ENCODE measurements at regions not wholly inside any gene's neighbourhood (a gene's known extent, or its start where the extent isn't known, plus 50 kb on each side); places are given as distances from the start of the nearest gene placed in this dataset.

DNA sequence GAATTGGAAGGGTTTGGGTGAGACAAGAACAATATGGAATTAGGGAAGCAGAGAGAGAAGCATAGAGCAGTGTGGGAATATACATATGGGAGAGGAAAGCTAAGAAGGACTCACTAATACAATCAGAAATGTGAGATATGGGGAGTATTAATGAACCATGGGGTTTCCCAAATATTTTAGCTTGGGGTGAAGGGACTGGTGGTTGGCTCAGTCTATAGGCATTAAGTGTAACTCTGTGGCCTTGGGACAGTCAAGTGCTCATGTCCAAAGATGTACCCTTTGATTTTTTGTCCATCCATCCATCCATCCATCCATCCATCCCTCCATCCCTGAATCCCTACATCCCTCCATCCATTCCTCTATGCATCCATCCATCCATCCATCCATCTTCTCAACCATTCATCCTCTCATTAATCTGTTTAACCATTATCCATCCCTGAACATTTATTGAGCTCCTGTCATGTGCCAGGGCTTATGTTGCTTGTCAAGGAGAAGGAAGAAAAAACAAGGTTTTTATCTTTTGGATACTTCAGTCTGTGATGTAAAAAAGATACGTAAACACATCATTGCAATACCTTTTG, 263.4 kb upstream of the CHD6 start:
- no peak for DNase-seq (ENCODE audit: low read depth)

DNA sequence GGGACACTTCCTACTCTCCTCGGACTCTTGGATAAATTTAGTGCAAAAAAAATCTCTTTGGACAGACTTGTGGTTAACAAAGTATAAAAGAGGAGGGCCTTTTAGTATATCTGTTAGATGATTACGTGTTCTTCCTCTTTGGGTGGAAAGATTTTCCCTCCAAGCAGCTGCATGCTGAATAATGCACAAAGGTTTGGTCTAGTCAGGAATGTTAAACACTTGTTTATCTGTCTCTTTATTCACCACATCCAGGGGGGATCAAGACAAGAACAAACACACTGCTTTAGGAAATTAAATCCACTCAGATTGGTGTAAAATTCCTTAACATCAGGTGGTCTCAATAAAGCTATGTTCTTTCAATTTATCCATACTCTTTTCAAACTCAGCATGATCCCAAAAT, 260.9 kb upstream of the CHD6 start:
- DNase-seq (ENCODE audit: low read depth), result no peak

DNA sequence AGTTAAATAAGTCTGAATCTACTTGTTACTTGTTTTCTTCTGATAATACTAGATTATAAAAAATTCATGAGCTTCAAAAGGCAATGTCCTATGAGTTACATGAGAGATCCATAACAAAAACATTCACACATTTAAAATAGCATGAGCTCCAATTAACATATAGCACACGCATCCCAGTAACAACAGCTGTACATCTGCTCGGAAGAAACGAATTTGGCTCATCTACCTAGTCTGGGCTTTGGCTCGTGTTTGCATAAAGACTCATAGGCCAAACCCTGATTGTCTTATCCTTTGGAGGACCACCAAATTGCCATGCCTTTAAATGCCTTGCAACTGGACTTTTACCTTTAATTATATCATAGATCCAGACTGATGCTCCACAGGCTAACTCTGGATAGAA, 259.7 kb upstream of the CHD6 start:
- DNase-seq (ENCODE audit: low read depth), result no peak

DNA sequence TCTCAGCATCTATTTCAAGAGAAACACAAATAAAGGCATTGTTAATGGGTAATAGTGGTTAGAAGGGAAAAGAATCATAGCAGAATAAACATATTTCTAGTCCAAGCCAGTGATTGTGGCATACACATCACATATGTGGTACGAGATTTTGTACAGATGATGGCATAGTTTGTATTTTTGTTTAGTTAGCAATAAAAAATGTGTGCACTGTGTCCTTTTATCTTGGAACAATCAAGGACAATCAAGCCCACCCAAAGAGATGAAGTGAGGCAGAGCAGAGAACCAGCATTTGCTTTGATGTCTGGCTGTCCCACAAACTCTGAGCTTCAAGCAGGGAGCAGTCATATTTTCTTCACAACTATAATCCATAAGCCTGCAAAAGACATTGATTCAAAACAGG, 256.5 kb upstream of the CHD6 start:
- no peak for DNase-seq (ENCODE audit: low read depth)

DNA sequence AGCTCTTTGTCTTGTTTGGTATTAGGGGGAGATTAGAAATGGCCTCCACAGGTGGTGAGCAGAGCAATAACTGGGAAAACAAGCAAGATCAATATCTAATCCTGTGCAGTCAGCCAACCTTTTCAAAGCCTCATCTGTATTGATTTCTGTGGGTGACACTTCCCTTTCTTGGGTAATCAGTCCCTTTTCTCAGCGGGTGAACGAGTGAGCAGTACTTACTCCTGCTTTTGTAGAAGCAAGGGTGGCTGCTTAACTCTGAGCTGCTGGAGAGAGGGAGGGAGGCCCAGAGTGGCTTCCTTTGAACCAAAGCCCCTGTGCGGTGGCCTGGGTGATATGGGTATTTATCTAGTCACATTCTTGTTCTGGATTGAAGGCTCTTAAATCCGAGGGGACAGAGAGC, 254.8 kb upstream of the CHD6 start:
- DNase-seq (ENCODE audit: low read depth), result no peak

DNA sequence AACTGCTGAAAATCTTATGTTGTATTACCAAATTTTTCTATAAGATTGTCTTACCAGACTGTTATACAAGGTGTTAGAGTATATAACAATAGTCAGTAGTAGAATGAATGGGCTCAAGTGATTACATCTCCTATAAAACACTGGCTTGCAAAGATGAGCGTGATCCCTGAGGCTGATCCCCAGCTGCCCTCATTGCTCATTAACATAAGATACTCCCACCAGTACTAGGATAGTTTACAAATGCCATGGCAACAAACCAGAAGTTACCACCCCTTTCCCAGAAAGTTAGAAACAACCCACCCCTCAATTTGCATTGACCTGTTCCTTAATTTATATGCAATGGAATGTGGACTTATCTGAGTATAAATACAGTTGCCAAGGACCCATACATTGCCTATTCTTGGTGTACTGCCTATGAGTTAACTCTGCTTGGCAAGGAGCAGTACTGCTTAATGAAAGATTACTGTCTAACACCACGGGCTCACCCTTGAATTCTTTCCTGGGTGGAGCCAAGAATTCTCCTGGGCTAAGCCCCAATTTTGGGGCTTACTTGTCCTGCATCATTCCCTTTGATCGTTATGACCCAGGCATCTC, 252.8 kb upstream of the CHD6 start:
- no peak for DNase-seq (ENCODE audit: low read depth)

DNA sequence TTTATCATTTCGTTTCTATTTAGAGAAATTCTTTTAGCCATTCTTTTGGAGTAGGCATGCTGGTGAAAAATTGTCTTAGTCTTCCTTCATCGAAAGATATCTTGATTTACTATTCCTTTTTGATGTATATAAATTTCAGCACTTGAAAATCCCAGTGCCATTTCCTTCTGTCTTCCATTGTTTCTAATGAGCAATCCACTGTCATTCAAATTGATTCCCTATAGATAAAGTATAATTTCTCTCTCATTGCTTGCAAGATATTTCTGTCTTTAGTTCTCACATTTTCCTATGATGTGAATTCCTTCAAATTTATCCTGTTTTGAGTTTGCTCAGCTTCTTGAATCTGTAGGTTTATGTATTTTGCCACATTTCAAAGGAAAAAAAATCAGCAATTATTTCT, 251.1 kb upstream of the CHD6 start:
- no peak for DNase-seq (ENCODE audit: low read depth)

DNA sequence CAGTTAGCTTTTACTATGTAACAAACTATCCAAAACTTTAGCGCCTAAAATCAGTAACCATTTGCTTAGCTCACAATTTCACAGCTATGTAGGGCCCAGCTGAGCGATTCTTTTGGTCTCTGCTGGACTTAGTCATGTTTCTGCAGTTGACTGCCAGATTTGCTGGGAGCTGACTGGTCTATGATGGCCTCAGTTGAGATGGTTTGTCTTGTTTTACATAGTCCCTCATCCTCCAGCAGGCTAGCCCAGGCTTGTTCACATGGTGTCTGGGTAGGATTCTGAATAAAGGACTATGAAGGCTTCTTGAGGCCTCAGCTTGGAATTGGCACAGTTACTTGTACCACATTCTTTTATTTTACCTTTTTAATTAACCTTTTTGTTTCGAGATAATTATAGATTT, 247.8 kb upstream of the CHD6 start:
- DNase-seq (ENCODE audit: low read depth), result no peak

DNA sequence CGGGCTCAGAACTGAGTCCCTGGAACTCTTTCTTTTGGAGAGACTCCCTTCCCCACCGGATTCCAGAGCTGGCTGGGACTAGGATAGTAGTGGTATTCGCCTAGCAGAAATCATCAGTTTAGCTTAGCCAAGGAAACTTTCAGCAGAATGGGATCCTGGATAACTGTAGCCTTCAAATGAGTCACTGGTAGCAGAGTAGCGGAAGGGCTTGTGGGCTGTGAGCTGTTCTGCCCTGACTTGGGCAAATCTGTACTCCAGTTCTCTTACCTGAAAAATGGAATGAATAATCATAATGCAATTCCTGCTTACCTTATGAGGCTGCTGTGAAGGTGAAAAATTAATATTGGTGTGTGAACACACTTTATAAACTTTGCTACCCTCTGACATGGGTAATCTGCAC, 244.3 kb upstream of the CHD6 start:
- DNase-seq (ENCODE audit: low read depth), result no peak

DNA sequence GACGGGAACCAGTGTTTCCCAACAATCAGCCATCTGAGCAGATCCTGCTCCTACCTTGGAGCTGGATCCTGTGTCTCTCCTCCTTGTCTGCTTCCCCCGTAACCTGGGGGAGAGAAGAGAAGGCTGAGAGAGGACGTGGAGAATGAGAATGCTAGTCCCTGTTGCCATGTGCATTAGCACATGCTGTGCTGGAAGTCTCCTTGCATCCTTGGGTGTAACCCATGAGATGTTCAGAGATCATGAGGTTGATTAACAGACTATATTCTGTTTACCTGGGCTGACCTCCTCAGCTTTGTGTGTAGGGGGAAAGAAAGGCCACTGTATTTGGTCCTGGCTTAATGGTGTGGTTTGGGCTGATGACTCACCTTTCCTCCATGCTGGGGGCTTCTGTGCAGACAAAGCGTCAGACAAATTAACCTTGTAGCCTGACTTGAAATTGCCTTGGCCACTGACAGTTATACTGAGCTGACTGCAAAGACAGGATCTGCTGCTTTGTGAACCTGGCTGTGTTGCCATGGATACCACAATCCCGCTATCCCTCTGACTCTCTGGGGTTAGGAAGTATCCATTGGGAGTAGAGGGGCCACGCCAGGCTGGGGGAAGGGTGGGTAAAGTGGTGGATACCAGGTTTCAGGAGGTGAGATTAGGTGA, 243.7 kb upstream of the CHD6 start:
- no peak for DNase-seq (ENCODE audit: low read depth)

DNA sequence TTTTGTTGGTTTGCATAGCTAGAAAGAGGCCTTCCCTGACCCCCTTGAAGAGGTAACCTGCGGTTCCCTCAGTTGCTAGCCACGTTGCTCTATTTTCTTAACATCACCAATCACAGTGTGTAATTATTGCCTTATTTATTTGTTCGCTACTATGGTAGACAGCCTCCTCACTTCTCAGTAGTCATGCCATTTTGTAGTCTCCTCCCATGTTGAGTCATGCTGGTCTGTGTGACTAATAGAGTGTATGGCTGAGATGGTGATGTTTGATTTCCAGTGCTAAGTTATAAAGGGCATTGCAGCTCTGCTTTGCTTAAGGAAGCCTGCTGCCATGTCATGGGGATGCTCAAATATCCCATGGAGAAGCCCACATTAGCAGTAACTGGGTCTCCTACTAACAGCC, 236.6 kb upstream of the CHD6 start:
- DNase-seq (ENCODE audit: low read depth), result no peak

DNA sequence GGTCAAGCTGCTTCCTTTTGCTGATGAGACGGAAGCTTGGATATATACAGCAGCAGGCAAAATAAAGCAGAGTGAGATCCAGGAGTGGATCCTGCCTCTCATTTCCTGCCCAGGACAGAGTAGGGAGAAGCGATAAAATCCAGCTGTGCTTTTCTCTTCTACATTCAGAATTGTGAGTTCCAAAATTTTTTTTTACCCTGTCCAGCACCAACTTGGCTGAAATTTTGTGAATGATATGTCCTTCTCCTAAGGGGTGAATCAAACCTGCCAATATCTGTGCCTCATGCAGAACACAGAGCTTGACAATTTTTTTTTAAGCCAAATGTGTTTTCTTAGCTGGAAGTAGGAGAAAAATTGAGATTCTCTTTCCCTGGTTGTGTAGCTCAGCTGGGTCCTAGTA, 235.6 kb upstream of the CHD6 start:
- no peak for DNase-seq (ENCODE audit: low read depth)

DNA sequence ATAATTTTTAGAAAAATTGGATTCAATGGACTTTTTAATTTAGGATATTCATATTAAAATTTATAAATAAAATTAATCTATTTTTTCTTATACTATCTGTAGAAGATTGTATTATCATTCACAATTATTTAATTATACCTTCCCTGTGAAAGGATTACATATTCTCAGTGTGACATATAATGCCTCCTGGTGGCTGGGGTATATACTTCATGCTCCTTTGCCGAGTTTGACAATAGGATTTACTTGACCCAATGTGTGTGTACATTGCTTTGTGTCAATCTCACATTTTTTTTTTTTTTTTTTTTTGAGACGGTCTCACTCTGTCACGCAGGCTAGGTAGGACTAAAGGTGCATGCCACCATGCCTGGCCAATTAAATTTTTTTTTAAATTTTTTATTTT, 230.0 kb upstream of the CHD6 start:
- DNase-seq (ENCODE audit: low read depth), result no peak

DNA sequence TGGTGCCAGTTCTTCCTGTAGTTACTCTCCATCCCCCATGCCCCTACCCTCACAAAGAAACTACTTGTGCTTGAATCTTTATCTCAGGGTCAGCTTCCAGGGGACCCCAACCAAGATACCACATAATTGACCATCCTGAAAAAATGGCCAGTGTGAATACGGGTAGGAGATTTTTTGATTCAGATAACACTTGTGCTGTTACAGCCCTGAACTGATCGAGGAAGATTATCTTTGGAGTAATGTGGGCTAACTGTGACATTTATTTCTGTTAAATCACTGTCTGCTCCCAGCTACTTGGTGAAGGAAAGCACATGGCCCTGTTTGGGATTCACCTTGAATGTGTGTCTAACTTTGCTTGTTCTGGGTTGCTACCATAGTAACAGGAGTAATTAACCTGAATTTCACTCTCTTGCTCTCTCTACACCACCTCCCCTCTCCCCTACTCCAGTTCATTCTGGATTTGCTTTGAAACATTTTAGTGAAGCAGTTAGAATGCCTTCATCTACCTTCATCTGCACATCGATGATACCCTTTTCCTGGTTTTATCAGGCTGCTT, 219.6 kb upstream of the CHD6 start:
- DNase-seq (ENCODE audit: low read depth), result no peak

DNA sequence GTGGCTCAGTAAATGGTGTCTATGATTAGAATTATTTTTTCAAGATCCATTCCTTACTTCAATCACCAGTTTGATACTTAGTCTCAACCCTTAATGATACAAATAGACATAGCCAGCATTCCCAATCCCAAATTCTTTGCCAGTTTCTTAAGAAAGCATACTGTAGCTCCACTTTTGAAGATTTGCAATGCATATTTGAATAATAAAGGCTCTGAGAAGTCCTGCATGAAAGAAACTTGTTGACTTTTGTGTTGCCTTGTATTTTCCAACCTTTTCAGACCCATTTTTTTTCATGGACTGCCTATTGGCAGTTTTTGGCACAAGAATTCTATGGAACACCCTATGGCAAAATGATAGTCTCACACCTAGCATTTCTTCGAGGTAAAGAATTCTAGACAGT, 215.6 kb upstream of the CHD6 start:
- DNase-seq (ENCODE audit: low read depth), result no peak

DNA sequence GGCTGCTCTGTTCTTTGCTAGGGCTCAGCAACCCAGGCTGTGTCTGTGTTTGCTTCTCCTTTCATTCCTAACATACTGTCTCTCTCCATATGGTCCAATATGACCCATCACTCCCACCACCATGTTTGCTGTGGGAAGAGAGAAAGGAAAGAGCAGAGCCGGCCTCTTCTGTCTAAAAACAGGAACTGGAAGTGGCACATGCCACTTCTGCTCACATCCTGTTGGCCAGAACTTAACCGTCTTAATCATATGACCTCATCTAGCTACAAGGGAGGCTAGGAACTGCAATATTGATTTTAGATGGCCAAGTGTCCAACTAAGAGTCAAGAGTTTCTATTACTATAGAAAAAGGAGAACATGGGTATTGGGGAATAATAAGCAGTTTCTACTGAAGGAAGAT, 212.5 kb upstream of the CHD6 start:
- DNase-seq (ENCODE audit: low read depth), result no peak

DNA sequence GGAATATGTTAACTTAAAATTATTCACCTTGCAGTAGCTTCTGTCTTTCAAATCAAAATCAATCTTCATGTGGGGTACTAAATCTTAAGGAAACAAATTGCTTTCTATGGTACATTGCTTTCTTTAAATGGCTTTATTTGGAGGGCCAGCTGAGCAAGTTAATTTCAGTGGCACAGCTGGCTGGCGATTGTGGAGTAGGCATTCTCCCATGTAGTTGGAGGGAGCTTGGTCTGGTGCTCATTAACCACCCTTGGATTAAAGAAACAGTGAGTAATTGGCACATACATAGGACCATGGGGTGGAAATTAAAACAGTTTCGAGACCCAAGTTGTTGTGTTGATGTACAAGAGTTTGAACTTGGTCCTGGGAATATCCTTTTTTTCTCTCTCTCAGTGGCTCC, 201.3 kb upstream of the CHD6 start:
- no peak for DNase-seq (ENCODE audit: low read depth)

DNA sequence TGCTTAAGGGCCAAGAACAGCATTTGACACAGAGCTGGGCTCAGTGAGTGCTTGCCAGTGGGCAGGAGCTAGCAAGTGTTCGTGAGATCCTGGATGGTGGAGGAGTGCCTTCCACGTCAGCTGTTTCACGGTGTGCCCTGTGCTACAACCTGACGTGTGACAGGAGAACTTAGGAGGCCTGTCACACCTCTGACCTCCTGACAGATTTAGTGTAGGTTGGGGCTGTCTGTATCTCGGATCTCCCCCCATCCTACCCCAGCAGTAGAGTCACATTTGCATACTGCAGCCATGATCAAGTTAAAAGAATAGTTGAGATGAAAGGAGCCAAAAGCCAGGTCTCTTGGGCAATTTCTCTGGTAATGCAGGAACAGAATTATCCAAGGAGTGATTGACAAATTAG, 200.8 kb upstream of the CHD6 start:
- DNase-seq (ENCODE audit: low read depth), result no peak

DNA sequence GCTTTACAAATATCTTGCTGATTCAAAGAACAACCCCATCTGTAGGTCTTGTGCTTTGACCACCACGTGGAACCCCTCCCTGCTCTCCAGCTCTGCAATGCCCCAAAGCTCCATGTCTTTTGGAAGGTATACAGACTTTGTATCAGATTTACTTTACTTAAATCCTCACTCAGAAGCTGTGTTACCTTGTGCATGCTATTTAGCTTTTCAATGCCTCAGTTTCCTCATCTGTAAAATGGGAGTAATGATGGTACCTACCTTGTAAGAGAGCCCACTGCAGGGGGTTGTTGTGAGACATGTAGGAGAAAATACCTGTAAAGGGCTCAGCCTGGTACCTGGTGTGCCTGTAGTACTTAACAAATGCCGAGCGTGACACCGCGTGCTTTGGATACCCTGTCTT, 200.2 kb upstream of the CHD6 start:
- no peak for DNase-seq (ENCODE audit: low read depth)

DNA sequence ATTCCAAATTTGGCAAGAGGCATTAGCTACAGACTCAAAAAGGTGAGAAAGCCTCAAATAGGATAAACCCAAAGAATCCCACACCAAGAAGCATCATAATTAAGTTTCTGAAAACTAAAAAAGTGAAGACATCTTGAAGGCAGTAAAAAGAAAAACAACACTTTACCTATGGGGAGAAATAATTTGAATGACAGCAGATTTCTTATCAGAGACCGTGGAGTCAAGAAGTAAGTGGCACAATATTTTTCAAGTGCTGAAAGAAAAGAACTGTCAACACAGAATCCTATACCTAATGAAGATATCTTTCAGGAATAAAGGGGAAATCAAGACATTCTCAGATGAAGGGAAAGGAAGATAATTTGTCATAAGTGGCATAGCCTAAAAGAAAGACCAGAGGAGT, 193.3 kb upstream of the CHD6 start:
- DNase-seq (ENCODE audit: low read depth), result no peak

DNA sequence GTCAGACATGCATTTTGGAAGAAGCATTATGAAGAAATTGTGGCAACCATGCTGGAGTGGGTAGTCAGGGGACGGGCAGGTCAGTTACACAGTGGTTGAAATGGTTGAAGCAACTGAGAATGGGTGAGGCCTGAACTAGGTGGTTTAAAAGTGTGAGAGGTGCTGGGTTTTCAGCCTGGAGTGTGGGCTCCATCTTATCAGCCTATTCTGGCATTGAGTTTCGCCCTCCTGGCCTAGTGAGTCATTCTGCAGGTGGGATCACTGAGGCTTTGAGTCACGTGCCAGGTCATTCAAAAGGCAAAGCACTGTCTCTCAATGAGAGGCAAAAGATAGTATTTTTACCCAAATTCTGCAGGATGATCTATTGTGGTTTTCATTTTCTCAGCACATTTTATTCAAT, 181.9 kb upstream of the CHD6 start:
- no peak for DNase-seq (ENCODE audit: low read depth)

DNA sequence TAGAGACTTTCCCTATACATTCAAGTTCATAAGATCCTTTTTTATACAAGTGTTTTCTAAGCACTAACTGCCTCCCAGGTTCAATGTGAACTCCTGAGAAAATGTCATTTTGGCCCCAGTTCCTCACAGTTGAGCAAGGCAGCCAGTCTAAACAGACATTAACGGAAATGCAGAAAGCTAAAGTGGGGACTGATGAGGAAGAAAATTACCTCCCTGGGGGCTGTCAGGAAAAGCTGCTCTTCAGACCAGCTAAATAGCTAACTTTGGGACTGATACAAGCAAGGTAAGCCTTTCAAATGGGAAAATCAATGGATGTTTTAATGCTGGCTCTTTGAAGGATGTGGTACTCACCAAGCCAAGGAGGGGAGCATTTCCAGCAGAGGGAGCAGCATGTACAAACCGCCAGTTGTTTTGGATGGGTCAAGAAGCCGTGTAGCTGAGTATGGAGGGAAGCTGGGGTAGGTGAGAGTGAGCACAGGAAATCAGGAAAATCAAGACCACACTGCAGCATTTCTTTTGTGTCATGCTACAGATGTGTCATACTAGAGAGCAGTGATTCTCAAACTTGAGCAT, 180.8 kb upstream of the CHD6 start:
- no peak for DNase-seq (ENCODE audit: low read depth)

DNA sequence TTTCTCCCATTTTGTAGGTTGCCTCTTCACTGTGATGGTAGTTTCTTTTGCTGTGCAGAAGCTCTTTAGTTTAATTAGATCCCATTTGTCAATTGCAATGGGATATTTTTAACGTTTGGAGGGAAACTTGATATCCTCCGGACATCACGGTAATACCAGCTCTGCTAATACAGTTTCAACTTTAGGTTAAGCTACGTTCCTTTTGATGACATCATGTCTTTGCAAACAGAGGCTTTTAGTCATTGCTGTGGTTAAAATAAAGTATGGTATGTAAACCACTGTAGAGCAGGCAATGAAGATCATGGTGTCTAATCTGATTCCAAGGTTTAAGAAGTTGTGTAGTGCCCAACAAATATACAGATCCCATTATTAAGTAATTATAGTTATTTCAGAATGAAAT, 168.0 kb upstream of the CHD6 start:
- DNase-seq (ENCODE audit: low read depth), result no peak

Measured in amniotic epithelial cell (primary cell).